KOPT-K1 (cell line): ENCODE measurements at regions not wholly inside any gene's neighbourhood (a gene's known extent, or its start where the extent isn't known, plus 50 kb on each side); places are given as distances from the start of the nearest gene placed in this dataset.
"Not testable (repeated sequence)": the region's sequence is repeated elsewhere in the genome, so short reads cannot be mapped to it uniquely, and the experiment has no call there.

Source experiments
- H3K27ac ChIP-seq: fragments of 200-600 bp; sonication (generic); 2 replicates; pipeline ENCODE4 v1.5.1; 2016; ENCODE audit warnings: antibody characterized with exemption, mild to moderate bottlenecking, low read depth, low read length; ENCODE audit not compliant: poor library complexity, severe bottlenecking
- H3K36me3 ChIP-seq: fragments of 200-600 bp; sonication (generic); 2 replicates; pipeline ENCODE4 v1.5.1; 2017; ENCODE audit warnings: antibody characterized with exemption, mild to moderate bottlenecking, low read length, moderate library complexity; ENCODE audit not compliant: insufficient read depth
- H3K9me3 ChIP-seq: fragments of 200-600 bp; sonication (generic); 2 replicates; pipeline ENCODE4 v1.5.1; 2017; ENCODE audit warnings: antibody characterized with exemption, low read length, mild to moderate bottlenecking; ENCODE audit not compliant: insufficient read depth, poor library complexity, severe bottlenecking

GRCh38 chr14:26655128-26655527 is 57.3 kb upstream of the NOVA1 start:
- Histone ChIP-seq H3K27ac (no peak overlapping the region), H3K9me3 (no peaks in the 10 kb centered on the region), H3K36me3 (no peaks in the 10 kb centered on the region)

DNA sequence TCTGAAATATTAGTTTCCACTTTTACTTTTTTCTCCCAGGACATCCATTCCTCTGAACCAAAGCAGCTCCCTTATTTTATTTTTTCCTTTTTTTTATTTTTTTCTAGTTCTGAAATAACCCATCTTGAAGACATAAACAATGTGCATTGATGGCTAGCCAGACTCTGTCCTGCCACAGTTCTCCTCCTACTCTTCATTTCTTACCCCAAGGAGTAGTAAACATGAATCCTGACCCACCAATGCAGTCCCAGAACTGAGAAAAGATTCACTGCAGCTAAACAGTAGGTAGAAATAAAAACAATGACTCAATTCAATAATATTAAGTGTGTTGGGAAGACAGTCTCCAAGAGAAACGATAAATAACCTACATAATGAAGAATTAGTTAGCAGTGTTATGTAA is 65.7 kb upstream of the NOVA1 start:
- H3K27ac ChIP-seq = no peak overlapping the region
- no peaks in the 10 kb centered on the region for H3K36me3 ChIP-seq
- H3K9me3 ChIP-seq = no peaks in the 10 kb centered on the region

DNA sequence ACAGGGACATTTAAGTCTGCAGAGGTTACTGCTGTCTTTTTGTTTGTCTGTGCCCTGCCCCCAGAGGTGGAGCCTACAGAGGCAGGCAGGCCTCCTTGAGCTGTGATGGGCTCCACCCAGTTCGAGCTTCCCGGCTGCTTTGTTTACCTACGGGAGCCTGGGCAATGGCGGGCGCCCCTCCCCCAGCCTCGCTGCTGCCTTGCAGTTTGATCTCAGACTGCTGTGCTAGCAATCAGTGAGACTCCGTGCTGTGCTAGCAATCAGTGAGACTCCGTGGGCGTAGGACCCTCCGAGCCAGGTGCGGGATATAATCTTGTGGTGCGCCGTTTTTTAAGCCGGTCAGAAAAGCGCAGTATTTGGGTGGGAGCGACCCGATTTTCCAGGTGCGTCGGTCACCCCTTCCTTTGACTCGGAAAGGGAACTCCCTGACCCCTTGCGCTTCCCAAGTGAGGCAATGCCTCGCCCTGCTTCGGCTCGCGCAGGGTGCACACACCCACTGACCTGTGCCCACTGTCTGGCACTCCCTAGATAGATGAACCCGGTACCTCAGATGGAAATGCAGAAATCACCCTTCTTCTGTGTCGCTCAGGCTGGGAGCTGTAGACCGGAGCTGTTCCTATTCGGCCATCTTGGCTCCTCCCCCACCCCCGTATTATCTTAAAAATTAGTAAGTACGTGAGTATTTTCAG is 81.0 kb upstream of the NOVA1 start:
- H3K9me3 ChIP-seq, H3K36me3 ChIP-seq, H3K27ac ChIP-seq: not testable (repeated sequence)

DNA sequence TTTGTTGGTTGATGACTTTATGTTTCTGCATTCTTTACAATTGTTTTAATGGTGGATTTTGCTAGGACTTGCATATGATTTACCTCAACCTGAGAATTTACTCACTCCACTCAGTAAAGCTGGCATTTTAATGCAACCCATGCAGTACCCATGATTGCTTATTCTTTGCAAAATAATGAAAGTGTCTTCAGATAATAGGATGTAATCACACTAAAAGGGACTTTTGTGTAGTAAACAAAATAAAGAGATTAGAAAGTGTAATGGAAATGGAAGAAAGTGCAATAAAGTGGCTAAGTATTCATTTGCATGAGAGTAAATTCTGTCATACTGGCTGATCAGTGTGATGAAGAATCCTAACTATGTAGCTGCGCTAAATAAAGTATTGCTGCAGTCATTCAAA is 87.6 kb upstream of the NOVA1 start:
- Histone ChIP-seq H3K9me3 (no peaks in the 10 kb centered on the region), H3K36me3 (no peaks in the 10 kb centered on the region), H3K27ac (no peak overlapping the region)

DNA sequence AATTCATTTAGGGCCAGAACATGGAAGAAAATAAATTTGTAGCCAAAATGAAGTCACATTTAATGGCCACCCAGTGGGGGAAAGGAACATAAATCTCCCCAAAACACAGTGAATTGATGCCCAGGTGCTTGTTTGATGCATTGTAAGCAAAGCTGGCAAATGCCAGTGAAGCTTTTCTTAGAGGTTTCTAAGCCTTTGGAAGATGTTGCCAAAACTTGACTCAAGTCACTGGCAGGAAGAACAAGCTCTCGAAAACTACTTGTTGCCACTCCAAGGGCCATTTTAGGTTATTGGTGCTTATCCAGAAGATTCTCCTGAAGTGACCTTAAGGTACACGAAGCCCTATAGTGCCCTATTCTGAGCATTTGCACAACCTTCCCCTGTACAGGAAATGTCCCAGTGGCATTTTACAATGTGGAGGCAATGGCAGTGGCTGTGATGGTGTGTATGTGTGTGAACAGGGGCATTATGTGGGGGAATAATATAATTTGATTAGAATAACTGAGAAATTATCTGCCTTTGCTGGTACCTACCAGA is 89.5 kb upstream of the NOVA1 start:
- Histone ChIP-seq H3K9me3 (no peaks in the 10 kb centered on the region), H3K27ac (no peak overlapping the region), H3K36me3 (no peaks in the 10 kb centered on the region)

GRCh38 chr14:26694521-26694920 is 96.7 kb upstream of the NOVA1 start:
- Histone ChIP-seq H3K9me3 (no peaks in the 10 kb centered on the region), H3K27ac (no peak overlapping the region), H3K36me3 (no peaks in the 10 kb centered on the region)

DNA sequence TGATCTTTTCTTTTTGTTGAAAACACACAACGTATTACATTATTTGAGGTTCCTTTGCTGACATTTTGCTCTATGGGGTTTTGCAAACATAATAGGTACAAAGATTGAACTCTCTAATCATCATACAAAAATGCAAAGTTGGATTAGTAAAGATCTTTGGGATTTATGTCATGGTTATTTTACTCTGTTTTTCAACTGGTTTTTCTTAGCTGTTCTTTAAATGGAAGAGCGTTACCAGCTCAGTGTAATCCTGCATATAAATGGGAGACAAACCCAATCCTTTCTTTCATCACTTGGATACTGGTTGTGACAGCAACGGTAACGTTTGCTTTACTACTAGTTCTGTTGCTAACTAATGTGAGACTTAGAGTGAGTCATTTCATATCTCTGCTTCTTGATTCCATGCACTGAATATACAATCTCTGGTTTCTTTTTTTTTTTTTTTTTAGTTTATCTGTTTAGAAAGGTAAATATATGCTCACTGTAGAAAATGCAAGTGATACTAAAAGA is 104.9 kb upstream of the NOVA1 start:
- Histone ChIP-seq H3K36me3 (no peaks in the 10 kb centered on the region), H3K27ac (no peak overlapping the region)

GRCh38 chr14:26703686-26704366 is 106.0 kb upstream of the NOVA1 start:
- Histone ChIP-seq H3K27ac (no peak overlapping the region), H3K36me3 (no peaks in the 10 kb centered on the region), H3K9me3 (no peaks in the 10 kb centered on the region)

More for the DNA sequence above, 104.9 kb upstream of the NOVA1 start:
- H3K9me3 ChIP-seq = no peaks in the 10 kb centered on the region

DNA sequence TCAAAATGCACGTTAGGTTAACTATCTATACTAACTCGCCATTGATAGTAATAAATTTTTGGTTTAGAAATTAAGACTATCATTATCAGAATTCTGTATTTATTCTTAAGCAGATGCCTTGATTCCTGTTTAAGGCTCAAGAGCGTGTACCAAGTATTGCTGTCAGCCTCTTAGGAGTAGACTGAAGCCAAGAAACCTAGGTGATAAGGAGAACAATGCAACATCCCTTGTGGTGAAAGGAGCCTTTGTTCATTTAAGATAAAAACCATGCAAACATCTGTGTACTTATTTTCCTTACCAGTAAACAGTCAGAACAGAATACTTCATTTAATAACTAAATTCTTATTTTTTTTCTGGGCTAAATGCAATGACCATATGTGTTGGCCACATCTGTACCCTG is 109.4 kb upstream of the NOVA1 start:
- H3K9me3 ChIP-seq = no peaks in the 10 kb centered on the region
- H3K36me3 ChIP-seq = no peaks in the 10 kb centered on the region
- no peak overlapping the region for H3K27ac ChIP-seq

DNA sequence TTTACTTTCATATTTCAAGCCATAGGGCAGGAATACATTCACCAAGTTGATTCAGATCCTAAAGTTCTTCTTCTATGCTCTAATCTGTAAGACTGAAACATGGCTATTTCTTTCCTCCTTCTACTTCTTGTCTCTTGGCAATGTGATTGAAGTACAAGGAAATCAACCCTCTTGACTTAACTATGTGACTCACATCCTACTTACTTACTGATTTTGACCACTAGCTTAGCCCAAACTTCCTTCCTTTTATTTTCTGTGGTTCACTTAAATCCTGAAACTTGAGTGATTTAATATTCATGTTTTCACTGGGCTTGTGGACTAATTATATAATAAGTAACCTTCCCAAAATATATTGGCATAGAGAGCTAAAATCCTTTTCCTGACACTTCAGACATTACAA is 111.2 kb upstream of the NOVA1 start:
- H3K27ac ChIP-seq = no peak overlapping the region
- H3K36me3 ChIP-seq = no peaks in the 10 kb centered on the region
- no peaks in the 10 kb centered on the region for H3K9me3 ChIP-seq

- no peaks in the 10 kb centered on the region for H3K9me3 ChIP-seq
These were observed 121.7 kb upstream of the NOVA1 start for GRCh38 chr14:26719514-26719913.

DNA sequence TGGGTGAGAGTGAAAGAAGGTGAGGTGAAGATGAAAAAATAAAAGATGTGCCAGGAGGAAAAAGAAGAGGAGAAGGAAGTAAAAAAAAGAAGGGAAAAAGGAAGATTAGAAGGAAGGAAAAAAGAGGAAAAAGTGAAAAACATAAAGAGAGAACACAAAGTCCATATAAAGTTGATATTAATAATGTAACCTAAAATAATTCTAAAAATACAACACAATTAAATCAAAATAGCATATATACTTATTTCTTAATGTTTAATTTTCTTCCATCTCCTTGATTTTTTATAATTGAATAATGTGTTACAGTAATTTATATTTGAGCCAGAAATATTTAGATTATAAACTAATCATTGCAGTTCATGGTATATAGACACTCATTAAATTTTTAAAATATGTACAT is 124.4 kb upstream of the NOVA1 start:
- no peaks in the 10 kb centered on the region for H3K9me3 ChIP-seq
- H3K27ac ChIP-seq = no peak overlapping the region
- no peaks in the 10 kb centered on the region for H3K36me3 ChIP-seq

More at GRCh38 chr14:26719514-26719913, 121.7 kb upstream of the NOVA1 start:
- Histone ChIP-seq H3K36me3 (no peaks in the 10 kb centered on the region), H3K27ac (no peak overlapping the region)

- Histone ChIP-seq H3K27ac (no peak overlapping the region), H3K9me3 (no peaks in the 10 kb centered on the region), H3K36me3 (no peaks in the 10 kb centered on the region)
These were observed 132.0 kb upstream of the NOVA1 start for GRCh38 chr14:26729851-26730250.

DNA sequence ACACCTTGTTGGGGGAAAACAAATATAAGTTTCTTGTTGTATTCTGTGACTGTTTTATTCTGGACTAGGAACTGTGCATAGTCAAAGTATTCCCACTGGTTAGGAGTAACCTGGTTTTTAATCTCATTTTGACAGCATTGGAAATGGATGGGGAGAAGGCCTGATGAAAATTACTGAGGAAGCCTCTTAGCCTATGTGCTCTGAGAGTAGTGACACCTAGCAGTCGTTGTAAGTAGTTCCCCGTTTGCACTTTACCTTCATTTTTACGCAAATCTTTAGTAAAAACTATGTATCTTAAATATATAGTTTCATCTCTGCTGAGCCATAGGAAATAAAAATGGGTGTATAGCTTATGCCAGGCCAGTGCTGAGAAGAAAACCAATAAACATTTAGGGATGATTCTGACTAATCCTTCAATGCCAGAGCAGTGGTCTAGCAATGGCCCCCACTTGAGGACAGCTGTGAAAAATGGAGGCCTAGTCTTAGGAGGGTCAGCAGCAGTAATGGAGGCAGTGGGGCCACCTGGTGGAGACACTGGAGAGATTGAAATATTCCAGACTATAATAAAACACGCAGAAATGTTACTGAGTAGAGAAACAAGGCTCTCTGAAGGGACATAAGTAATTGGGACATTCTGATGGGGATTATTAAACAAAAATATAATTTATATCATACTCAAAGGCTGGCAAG is 133.2 kb upstream of the NOVA1 start:
- H3K36me3 ChIP-seq = no peaks in the 10 kb centered on the region
- H3K27ac ChIP-seq = no peak overlapping the region
- no peaks in the 10 kb centered on the region for H3K9me3 ChIP-seq

GRCh38 chr14:26735811-26736210 is 138.0 kb upstream of the NOVA1 start:
- no peaks in the 10 kb centered on the region for H3K9me3 ChIP-seq
- no peak overlapping the region for H3K27ac ChIP-seq
- H3K36me3 ChIP-seq = no peaks in the 10 kb centered on the region
